Ovary (tissue), 7 donors: ENCODE measurements at regions not wholly inside any gene's neighbourhood (a gene's known extent, or its start where the extent isn't known, plus 50 kb on each side); places are given as distances from the start of the nearest gene placed in this dataset.

Source experiments
- DNase-seq, 5 donors: peaks; one replicate each; pipeline ENCODE4 v3.0.0-alpha.2; 2019 to 2020
- H3K27ac ChIP-seq, 2 donors: fragments of 200-600 bp; one replicate each; pipeline versions ENCODE4 v1.5.1 to v1.8.0; 2019 to 2022
- H3K27me3 ChIP-seq: fragments of 200-600 bp; one replicate; pipeline ENCODE4 v1.8.0; 2022
- H3K36me3 ChIP-seq: fragments of 200-600 bp; sonication (generic); one replicate; pipeline ENCODE4 v1.5.1; 2019
- H3K4me1 ChIP-seq: one replicate; pipeline ENCODE4 v1.8.1; 2013; ENCODE audit warnings: mild to moderate bottlenecking, moderate library complexity; ENCODE audit not compliant: insufficient read depth
- H3K4me3 ChIP-seq: fragments of 200-600 bp; sonication (generic); one replicate; pipeline ENCODE4 v1.5.1; 2017
- H3K9me3 ChIP-seq, 2 donors: fragments of 200-600 bp in 1 of 2; sonication (generic) in 1 of 2; one replicate each; pipeline versions ENCODE4 v1.5.1 to v1.8.1; 2013 to 2019; ENCODE audit warnings: mild to moderate bottlenecking in 1 of 2, moderate library complexity in 1 of 2
- EP300 ChIP-seq: sonication (generic); formaldehyde crosslinking; IDR thresholded peaks from one replicate; pipeline ENCODE4 v1.6.1; 2017; ENCODE audit warnings: antibody characterized with exemption
- POLR2A ChIP-seq: fragments of 450-650 bp; IDR thresholded peaks from one replicate; pipeline ENCODE4 v1.6.1; 2017; ENCODE audit warnings: antibody characterized with exemption, mild to moderate bottlenecking, moderate library complexity
- WGBS, 3 donors: extraction: QIAGEN DNeasy Blood & Tissue Kit in 1 of 3; methylation state at CpG; one replicate each; pipeline versions ENCODE4 v1.1.5 to v1.1.7; 2013 to 2017; 5-methylcytosine and 5-hydroxymethylcytosine counted together
- intact Hi-C, 4 donors: fragments of 100-400 bp; cut with DNase I; formaldehyde crosslinking; loops; one replicate each; pipeline versions ENCODE4 v1.11.0 to v1.15.1; 2022 to 2023
- TF ChIP-seq, protein P1 (sequence below), 3 donors: fragments of 450-650 bp in 2 of 3; fragments of 200-600 bp in 1 of 3; IDR thresholded peaks; one replicate each; pipeline versions ENCODE4 v1.5.1 to v1.8.0; 2016 to 2022; ENCODE audit warnings: antibody characterized with exemption in 3 of 3, mild to moderate bottlenecking in 1 of 3
- donor health status: DM: no; HTN: no; CAD: no; lungs with moderate emphysema.
- donor health status: DM: no; HTN: no; CAD: no.
- donor health status: Bipolar disorder and iron deficiency.
- donor health status: DM: no; HTN: no; CAD: no.
- donor health status: DM: yes; HTN: yes; CAD: no.

DNA sequence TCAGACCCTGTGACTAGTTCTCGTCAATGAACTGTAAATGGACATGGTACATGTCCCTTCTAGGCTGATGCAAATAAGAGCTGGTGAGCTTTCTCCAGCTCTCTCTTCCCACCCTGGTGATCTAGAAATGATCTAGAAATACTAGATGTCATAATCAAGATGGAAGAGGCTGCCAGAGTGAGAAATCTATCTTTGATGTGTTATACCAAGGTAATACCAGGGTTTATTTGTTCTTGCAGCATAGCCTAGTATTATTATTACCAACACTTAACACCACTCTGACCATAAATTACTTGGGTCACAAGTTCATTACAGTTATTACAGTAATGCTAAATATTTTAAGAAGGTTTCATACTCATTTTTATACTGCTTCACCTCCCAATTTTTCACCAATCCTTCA, 138.4 kb upstream of the LMCD1 start:
- intact Hi-C loops, result no loop called here
- H3K36me3 ChIP-seq, result no peaks in the 10 kb centered on the region
- TF ChIP-seq, protein P1, sequence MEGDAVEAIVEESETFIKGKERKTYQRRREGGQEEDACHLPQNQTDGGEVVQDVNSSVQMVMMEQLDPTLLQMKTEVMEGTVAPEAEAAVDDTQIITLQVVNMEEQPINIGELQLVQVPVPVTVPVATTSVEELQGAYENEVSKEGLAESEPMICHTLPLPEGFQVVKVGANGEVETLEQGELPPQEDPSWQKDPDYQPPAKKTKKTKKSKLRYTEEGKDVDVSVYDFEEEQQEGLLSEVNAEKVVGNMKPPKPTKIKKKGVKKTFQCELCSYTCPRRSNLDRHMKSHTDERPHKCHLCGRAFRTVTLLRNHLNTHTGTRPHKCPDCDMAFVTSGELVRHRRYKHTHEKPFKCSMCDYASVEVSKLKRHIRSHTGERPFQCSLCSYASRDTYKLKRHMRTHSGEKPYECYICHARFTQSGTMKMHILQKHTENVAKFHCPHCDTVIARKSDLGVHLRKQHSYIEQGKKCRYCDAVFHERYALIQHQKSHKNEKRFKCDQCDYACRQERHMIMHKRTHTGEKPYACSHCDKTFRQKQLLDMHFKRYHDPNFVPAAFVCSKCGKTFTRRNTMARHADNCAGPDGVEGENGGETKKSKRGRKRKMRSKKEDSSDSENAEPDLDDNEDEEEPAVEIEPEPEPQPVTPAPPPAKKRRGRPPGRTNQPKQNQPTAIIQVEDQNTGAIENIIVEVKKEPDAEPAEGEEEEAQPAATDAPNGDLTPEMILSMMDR (IDR thresholded peaks at IDR 0.05), result no peak
- TF ChIP-seq POLR2A (no peak), EP300 (no peak)
- H3K4me3 ChIP-seq, result no peak overlapping the region
- DNase-seq, result no peak
- H3K4me1 ChIP-seq, result no peaks in the 10 kb centered on the region
- no peaks in the 10 kb centered on the region for H3K27me3 ChIP-seq
- H3K27ac ChIP-seq, result no peak overlapping the region
- WGBS, 3 donors, result 94 to 98% (median 97%) methylated on average over 1 of the region's 1 CpG
- H3K9me3 ChIP-seq, result no peaks in the 10 kb centered on the region

DNA sequence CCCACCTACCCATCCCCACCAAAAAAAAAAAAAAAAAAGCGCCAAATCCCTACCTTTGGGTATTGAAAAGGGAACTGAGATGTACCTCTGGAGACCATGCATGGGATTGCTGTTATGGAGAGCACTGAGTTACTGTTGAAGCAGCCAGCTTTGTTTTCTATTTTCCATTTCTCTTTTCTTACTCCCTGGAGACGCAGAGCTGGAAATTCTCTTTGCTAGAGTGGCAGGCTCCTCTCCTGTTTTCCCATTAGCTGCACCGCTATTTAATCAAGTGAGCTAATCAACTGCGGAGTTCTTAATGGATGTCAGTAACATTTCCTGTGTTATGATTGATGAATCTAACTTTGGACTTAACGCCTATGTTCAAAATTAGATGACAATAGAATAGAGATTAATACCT, 136.1 kb upstream of the LMCD1 start:
- Histone ChIP-seq H3K36me3 (no peaks in the 10 kb centered on the region), H3K27me3 (no peaks in the 10 kb centered on the region), H3K27ac (no peak overlapping the region), H3K4me3 (no peak overlapping the region), H3K4me1 (no peaks in the 10 kb centered on the region), H3K9me3 (no peaks in the 10 kb centered on the region)
- 81 to 82% (median 82%) methylated on average over 5 of the region's 5 CpGs for WGBS, 3 donors
- TF ChIP-seq, protein P1 (IDR thresholded peaks at IDR 0.05), result no peak
- no peak for DNase-seq
- intact Hi-C loops, result no loop called here

DNA sequence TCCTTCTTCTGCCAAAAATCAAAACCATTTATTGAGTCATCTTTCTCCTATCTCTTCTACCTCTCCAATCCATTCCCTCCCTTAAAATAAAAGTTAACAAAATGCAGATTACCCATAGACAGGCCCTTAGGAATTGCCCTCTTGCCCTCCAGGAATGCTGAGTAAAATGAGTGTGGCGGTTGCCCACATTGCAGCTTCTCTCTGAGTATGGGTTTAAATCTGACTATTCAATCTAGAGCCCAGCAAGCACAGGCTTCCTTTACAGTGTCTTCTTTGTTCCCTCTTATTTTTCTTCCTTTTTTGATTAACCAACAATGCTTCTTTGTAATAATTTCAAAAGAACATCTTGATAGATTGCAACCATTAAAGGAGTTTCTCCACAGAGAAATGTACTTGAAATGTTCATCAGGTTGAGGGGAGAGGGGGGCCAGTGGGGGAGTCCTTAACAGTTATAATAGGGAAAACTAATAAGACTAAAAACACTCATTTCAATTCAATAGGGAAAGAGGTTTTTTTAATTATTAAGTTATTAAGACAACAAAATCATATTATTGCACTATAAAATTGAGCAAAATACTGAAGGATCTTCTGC, 135.3 kb upstream of the LMCD1 start:
- Histone ChIP-seq H3K27ac (no peak overlapping the region), H3K4me1 (no peaks in the 10 kb centered on the region), H3K9me3 (no peaks in the 10 kb centered on the region), H3K36me3 (no peaks in the 10 kb centered on the region), H3K27me3 (no peaks in the 10 kb centered on the region), H3K4me3 (no peak overlapping the region)
- DNase-seq, result no peak
- intact Hi-C loops, result no loop called here
- no peak for TF ChIP-seq POLR2A
- TF ChIP-seq, protein P1 (IDR thresholded peaks at IDR 0.05), result no peak
- no peak for TF ChIP-seq EP300
- 43 to 61% (median 53%) methylated on average over 1 of the region's 1 CpG for WGBS, 3 donors

DNA sequence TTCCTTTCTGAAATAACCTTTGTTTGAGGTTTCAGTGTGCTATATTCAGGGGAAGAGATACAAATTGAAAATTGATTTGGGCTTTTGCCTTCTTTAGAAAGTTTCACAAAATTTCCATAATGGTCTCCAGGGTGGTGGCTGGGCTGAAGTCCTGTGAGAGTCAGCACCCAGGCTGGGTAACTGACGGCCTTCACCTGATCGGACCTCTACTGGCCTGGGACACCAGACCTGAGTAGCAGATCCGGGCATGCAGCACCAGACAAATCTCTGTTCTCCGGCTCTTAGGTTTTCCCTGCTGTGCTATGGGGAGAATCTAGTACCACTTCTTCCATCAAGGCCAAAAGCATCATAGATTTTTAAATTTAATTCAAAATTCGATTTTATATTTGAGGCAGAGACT, 133.0 kb upstream of the LMCD1 start:
- Histone ChIP-seq H3K36me3 (no peaks in the 10 kb centered on the region), H3K27me3 (no peaks in the 10 kb centered on the region), H3K4me3 (no peak overlapping the region), H3K27ac (no peak overlapping the region), H3K4me1 (no peaks in the 10 kb centered on the region), H3K9me3 (no peaks in the 10 kb centered on the region)
- no peak for DNase-seq
- intact Hi-C loops, result no loop called here
- WGBS, 3 donors, result 94 to 95% (median 94%) methylated on average over 5 of the region's 5 CpGs
- TF ChIP-seq, protein P1 (IDR thresholded peaks at IDR 0.05), result no peak
- TF ChIP-seq POLR2A (no peak), EP300 (no peak)

DNA sequence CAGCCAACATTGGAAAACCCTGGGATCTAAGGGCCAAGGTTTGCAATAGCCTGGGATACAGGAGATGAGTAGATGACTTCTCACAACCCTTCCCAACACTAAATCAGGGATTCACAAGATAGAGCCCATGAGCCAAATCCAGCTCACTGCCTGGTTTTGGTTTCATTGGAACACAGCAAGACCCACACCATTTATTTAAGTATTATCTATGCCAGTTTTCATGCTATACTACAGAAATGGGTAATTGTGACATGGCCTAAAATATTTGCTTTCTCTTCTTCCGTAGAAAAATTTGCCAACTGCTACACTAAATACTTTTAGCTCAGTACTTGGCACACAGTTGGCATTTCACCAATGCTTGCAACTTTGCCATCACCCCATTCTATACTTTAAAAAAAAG, 132.0 kb upstream of the LMCD1 start:
- Histone ChIP-seq H3K4me3 (no peak overlapping the region), H3K4me1 (no peaks in the 10 kb centered on the region), H3K36me3 (no peaks in the 10 kb centered on the region), H3K27me3 (no peaks in the 10 kb centered on the region), H3K9me3 (no peaks in the 10 kb centered on the region), H3K27ac (no peak overlapping the region)
- WGBS, 3 donors, result 86 to 94% (median 89%) methylated on average over 1 of the region's 1 CpG
- TF ChIP-seq EP300 (no peak), POLR2A (no peak)
- TF ChIP-seq, protein P1 (IDR thresholded peaks at IDR 0.05), result no peak
- DNase-seq, result no peak
- intact Hi-C loops, result no loop called here
